ACC112 (cell line): ENCODE measurements at regions not wholly inside any gene's neighbourhood (a gene's known extent, or its start where the extent isn't known, plus 50 kb on each side); places are given as distances from the start of the nearest gene placed in this dataset.
"Not testable (repeated sequence)": the region's sequence is repeated elsewhere in the genome, so short reads cannot be mapped to it uniquely, and the experiment has no call there.

Experiments
- H2AFZ ChIP-seq: fragments of 200-600 bp; sonication (generic); one replicate; pipeline ENCODE4 v1.6.0; 2017; ENCODE audit warnings: antibody characterized with exemption, low read length; ENCODE audit not compliant: unreplicated experiment
- H3K27ac ChIP-seq: fragments of 200-600 bp; sonication (generic); 2 replicates; pipeline ENCODE4 v1.5.1; 2014; ENCODE audit warnings: low read depth, mild to moderate bottlenecking, antibody characterized with exemption, low read length, moderate library complexity
- H3K27me3 ChIP-seq: fragments of 200-600 bp; sonication (generic); 2 replicates; pipeline ENCODE4 v1.6.1; 2014; ENCODE audit warnings: mild to moderate bottlenecking, antibody characterized with exemption, low read length, moderate library complexity, mixed read lengths; ENCODE audit not compliant: insufficient read depth
- H3K36me3 ChIP-seq: fragments of 200-600 bp; sonication (generic); 2 replicates; pipeline ENCODE4 v1.6.1; 2016; ENCODE audit warnings: mild to moderate bottlenecking, antibody characterized with exemption, low read length, moderate library complexity, mixed read lengths; ENCODE audit not compliant: insufficient read depth
- H3K4me1 ChIP-seq: fragments of 200-600 bp; sonication (generic); one replicate; pipeline ENCODE4 v1.6.1; 2016; ENCODE audit warnings: low read length, mixed read lengths; ENCODE audit not compliant: insufficient read depth, unreplicated experiment, control insufficient read depth
- H3K4me3 ChIP-seq: fragments of 200-600 bp; sonication (generic); 2 replicates; pipeline ENCODE4 v1.5.1; 2014; ENCODE audit warnings: mild to moderate bottlenecking, low read depth, low read length
- H3K79me2 ChIP-seq: fragments of 200-600 bp; sonication (generic); one replicate; pipeline ENCODE4 v1.6.0; 2016; ENCODE audit warnings: low read length; ENCODE audit not compliant: control insufficient read depth, unreplicated experiment, insufficient read depth

DNA sequence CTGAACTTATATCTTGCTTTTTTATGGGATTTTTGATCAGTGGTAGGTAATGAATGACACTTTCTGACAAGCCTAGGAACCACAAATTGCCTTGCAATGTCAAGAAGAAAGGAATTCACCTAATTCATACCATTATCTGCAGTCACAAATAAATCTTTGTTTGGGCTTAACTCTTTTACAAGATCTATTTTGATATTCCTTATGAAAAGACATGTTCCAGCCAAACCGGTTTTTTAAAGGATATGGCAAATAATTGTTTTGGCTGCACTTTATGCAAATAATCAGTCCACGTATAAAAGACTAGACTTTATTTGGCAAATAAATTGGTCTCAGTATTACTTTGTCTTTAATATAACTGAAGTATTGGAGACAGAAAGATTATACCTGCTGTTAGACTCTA is 771.7 kb upstream of the ADGRB3 start:
- Histone ChIP-seq H3K27ac (no peak overlapping the region), H3K36me3 (no peaks in the 10 kb centered on the region), H2AFZ (no peak overlapping the region), H3K79me2 (no peaks in the 10 kb centered on the region), H3K4me1 (no peaks in the 10 kb centered on the region), H3K4me3 (no peak overlapping the region), H3K27me3 (no peaks in the 10 kb centered on the region)

DNA sequence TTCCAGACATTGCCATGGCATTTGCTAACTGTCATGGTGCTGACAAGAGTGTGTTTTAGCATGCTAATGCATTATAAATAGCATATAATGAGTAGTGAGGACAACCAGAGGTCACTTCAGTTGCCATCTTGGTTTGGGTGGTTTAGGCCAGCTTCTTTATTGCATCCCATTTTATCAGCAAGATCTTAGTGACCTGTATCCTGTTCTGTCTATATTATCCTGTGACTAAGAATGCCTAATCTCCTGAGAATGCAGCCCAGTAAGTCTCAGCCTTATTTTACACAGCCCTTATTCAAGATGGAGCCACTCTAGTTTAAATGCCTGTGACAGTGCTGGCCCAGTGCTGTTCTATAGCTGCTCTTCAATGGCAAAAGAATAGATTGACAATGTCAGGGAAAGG is 781.0 kb upstream of the ADGRB3 start:
- Histone ChIP-seq H3K4me1 (no peaks in the 10 kb centered on the region), H2AFZ (peak overlapping the region; percentile 32), H3K27me3 (no peaks in the 10 kb centered on the region), H3K27ac (no peak overlapping the region), H3K79me2 (no peaks in the 10 kb centered on the region), H3K36me3 (no peaks in the 10 kb centered on the region), H3K4me3 (no peak overlapping the region)

DNA sequence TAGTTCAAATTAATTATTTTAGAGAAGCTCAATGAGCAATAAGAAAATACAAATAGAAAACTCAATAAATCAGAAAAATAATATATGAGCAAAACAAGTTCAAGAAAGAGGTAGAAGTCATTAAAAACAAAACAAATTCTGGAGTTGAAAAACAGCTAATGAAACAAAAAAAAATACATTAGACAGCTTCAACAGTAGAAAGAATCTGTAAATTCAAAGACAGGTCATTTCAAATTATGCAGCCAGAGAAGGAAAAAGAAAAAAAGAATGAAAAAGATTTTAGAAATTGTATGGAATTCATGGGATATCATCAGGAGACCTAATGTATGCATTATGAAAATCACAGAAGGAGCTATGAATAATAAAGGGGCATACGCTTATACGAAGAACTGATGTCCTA is 795.3 kb upstream of the ADGRB3 start:
- no peak overlapping the region for H2AFZ ChIP-seq
- H3K36me3 ChIP-seq: no peaks in the 10 kb centered on the region
- no peak overlapping the region for H3K4me3 ChIP-seq
- H3K4me1 ChIP-seq: no peaks in the 10 kb centered on the region
- H3K79me2 ChIP-seq: no peaks in the 10 kb centered on the region
- no peak overlapping the region for H3K27ac ChIP-seq
- no peaks in the 10 kb centered on the region for H3K27me3 ChIP-seq

DNA sequence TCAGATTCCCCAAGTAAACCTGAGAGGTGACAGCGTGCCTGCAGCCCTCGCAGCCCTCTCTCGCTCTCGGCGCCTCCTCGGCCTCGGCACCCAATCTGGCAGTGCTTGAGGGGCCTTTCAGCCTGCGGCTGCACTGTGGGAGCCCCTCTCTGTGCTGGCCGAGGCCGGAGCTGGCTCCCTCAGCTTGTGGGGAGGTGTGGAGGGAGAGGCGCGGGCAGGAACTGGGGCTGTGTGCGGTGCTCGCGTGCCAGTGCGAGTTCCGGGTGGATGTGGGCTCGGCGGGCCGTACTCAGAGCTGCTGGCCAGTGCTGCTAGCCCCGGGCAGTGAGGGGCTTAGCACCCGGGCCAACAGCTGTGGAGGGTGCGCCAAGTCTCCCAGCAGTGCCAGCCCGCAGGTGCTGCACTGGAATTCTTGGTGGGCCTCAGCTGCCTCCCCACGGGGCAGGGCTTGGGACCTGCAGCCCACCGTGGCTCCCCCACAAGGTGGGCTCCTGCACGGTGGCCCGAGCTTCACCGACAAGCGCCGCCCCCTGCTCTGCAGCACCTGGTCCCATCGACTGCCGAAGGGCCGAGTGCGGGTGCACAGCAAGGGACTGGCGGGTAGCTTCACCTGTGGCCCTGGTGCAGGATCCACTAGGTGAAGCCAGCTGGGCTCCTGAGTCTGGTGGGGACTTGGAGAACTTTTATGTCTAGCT is 809.7 kb upstream of the ADGRB3 start:
- Histone ChIP-seq H3K79me2 (no peaks in the 10 kb centered on the region), H3K36me3 (no peaks in the 10 kb centered on the region), H3K4me3 (no peak overlapping the region), H3K27ac (no peak overlapping the region), H2AFZ (no peak overlapping the region), H3K27me3 (no peaks in the 10 kb centered on the region), H3K4me1 (no peaks in the 10 kb centered on the region)

DNA sequence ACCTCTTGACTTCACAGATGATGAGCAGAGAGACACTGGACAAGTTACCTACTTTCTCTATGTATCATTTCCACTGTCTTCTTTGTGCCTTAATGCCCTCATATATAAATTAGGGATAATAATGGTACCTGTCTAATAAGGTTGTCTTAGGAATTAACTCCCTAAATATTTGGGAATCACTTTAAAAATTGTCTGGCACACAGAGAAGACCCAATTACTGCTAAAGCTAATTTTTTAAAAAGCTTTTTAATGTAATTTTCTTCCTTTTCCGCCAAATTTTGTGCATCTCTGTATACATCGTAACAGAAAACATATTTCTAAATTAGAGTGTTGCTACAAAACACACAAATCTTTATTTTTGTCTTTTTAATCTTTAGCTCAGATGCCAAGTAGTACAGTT is 816.8 kb upstream of the ADGRB3 start:
- Histone ChIP-seq H3K27me3 (no peaks in the 10 kb centered on the region), H3K4me1 (no peaks in the 10 kb centered on the region), H3K79me2 (no peaks in the 10 kb centered on the region), H3K27ac (no peak overlapping the region), H3K4me3 (no peak overlapping the region), H2AFZ (no peak overlapping the region), H3K36me3 (no peaks in the 10 kb centered on the region)

- H3K4me1 ChIP-seq: no peaks in the 10 kb centered on the region
- no peak overlapping the region for H3K27ac ChIP-seq
- H3K36me3 ChIP-seq: no peaks in the 10 kb centered on the region
- H3K27me3 ChIP-seq: no peaks in the 10 kb centered on the region
- H3K4me3 ChIP-seq: no peak overlapping the region
- no peaks in the 10 kb centered on the region for H3K79me2 ChIP-seq
- no peak overlapping the region for H2AFZ ChIP-seq
These were observed 819.5 kb upstream of the ADGRB3 start for GRCh38 chr6:67815623-67816022.

DNA sequence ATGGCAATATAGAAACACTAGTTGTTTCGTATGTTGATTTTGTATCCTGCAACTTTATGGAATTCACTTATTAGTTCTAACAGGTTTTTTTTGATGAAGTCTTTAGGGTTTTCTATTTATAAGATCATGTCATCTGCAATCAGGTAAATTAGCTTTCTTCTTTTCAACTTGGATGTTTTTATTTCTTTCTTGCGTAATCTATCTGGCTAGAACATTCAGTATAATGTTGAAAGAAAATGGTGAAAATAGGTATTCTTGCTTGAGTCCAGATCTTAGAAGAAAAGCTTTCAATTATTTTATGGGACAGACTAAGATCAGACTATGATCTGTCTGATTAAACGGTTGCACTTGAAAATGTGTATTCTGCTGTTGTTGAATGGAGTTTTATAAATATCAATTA is 820.8 kb upstream of the ADGRB3 start:
- Histone ChIP-seq H3K27me3 (no peaks in the 10 kb centered on the region), H3K27ac (no peak overlapping the region), H3K4me1 (no peaks in the 10 kb centered on the region), H3K36me3 (no peaks in the 10 kb centered on the region), H2AFZ (no peak overlapping the region), H3K79me2 (no peaks in the 10 kb centered on the region), H3K4me3 (no peak overlapping the region)

DNA sequence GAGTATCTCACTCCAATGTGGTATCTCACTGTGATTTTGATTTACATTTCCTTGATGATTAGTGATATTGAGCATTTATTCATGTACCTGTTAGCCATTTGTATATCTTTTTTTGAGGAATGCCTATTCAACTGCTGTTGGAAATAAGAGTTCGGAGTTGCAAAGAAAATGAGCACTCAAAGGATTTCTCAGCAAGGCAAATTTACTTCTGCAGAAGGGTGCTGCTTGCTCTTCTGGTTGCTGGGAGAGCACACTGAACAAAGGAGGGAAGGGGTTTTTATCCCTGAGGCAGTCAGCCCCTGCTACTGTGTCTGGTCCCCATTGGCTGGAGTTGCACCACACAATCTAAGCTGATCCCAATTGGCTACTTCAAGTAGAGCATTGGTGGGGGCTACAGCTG is 822.4 kb upstream of the ADGRB3 start:
- no peaks in the 10 kb centered on the region for H3K27me3 ChIP-seq
- H3K4me3 ChIP-seq: no peak overlapping the region
- no peaks in the 10 kb centered on the region for H3K4me1 ChIP-seq
- no peak overlapping the region for H2AFZ ChIP-seq
- no peaks in the 10 kb centered on the region for H3K36me3 ChIP-seq
- no peak overlapping the region for H3K27ac ChIP-seq
- no peaks in the 10 kb centered on the region for H3K79me2 ChIP-seq

- no peak overlapping the region for H3K4me3 ChIP-seq
- H3K27ac ChIP-seq: no peak overlapping the region
These were observed 823.0 kb upstream of the ADGRB3 start for GRCh38 chr6:67812125-67812524.

DNA sequence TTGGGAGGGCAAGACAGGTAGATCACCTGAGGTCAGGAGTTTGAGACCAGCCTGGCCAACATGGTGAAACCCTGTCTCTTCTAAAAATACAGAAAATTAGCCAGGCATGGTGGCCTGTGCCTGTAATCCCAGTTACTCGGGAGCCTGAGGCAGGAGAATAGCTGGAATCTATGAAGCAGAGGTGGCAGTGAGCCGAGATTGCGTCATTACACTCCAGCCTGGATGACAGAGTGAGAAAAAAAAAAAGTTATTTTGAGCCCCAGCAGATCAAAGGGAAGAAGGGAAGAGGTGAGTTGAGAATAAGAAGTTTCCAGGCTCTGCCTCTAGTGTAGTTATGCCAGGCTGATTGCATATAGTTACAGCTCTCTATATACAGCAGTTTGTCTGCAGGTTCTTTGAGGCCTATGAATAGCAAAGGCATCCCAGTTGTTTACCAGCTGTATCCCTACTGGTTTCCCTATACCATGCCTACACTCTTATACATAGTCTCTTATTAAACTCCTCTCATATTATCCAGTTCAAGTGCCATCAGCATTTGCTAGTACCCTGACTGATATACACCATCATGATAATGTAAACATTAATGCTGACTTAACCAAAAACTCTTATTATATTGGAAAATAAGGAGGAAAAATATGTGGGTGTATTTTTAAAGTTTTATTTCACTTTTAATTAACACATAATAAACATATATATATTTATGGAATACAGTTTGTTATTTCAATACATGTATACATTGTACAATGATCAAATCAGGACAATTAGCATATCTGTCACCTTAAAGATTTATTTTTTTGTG is 823.6 kb upstream of the ADGRB3 start:
- Histone ChIP-seq H3K27ac (no peak overlapping the region), H3K79me2 (no peaks in the 10 kb centered on the region), H3K4me1 (no peaks in the 10 kb centered on the region), H3K27me3 (no peaks in the 10 kb centered on the region), H3K4me3 (no peak overlapping the region), H3K36me3 (no peaks in the 10 kb centered on the region), H2AFZ (no peak overlapping the region)

More at GRCh38 chr6:67812125-67812524, 823.0 kb upstream of the ADGRB3 start:
- no peaks in the 10 kb centered on the region for H3K36me3 ChIP-seq
- H3K27me3 ChIP-seq: no peaks in the 10 kb centered on the region
- H2AFZ ChIP-seq: no peak overlapping the region
- no peaks in the 10 kb centered on the region for H3K4me1 ChIP-seq
- no peaks in the 10 kb centered on the region for H3K79me2 ChIP-seq

- not testable (repeated sequence) for H3K79me2 ChIP-seq, H3K4me3 ChIP-seq, H2AFZ ChIP-seq, H3K36me3 ChIP-seq, H3K27me3 ChIP-seq, H3K4me1 ChIP-seq, H3K27ac ChIP-seq
These were observed 830.3 kb upstream of the ADGRB3 start for GRCh38 chr6:67804808-67805207.
